PC-9 (cell line): ENCODE measurements at regions not wholly inside any gene's neighbourhood (a gene's known extent, or its start where the extent isn't known, plus 50 kb on each side); places are given as distances from the start of the nearest gene placed in this dataset.

Experiments
- CTCF ChIP-seq: fragments of 200-600 bp; sonication (generic); conservative IDR thresholded peaks from 2 replicates; pipeline ENCODE4 v1.6.1; 2017; ENCODE audit warnings: mixed run types, antibody characterized with exemption, mild to moderate bottlenecking, moderate library complexity
- EZH2 ChIP-seq: fragments of 200-600 bp; sonication (generic); IDR thresholded peaks from 2 replicates; pipeline ENCODE4 v1.8.0; 2017; ENCODE audit warnings: antibody characterized with exemption, low read depth

- TF ChIP-seq EZH2: no peak
- TF ChIP-seq CTCF: no peak
Observed at GRCh38 chr2:139454251-139454650, 674.1 kb upstream of the NXPH2 start.
